ENCODE measurements at regions not wholly inside any gene's neighbourhood (a gene's known extent, or its start where the extent isn't known, plus 50 kb on each side); places are given as distances from the start of the nearest gene placed in this dataset.
"Not testable (repeated sequence)": the region's sequence is repeated elsewhere in the genome, so short reads cannot be mapped to it uniquely, and the experiment has no call there.

GRCh38 chr3:169029674-169030285, 633.7 kb downstream of the MECOM start:
- DNase-seq = no peak

- DNase-seq = no peak
These were observed 634.8 kb downstream of the MECOM start for GRCh38 chr3:169028716-169029115.

- DNase-seq = peak; percentile 93
These were observed 636.8 kb downstream of the MECOM start for GRCh38 chr3:169026543-169027182.

GRCh38 chr3:169022457-169022856, 641.1 kb downstream of the MECOM start:
- DNase-seq = no peak

DNA sequence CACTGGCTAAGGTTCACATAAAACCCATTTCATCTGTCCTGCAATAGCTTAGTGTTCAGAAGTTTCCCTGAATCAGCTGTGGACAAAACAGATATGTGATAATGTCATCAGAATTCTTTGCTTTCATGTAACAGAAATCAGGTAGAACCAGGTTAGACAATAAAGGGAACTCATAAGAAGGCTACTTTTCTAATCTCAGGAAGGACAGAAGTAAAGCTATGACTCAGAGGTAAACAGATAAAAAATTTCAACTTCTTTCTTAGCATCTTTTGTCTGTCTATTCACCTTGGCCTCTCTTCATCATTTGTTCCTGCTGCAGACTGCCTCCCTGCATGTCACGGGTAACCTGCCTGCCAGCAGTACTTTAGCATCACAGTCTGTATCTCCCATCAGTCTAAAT, 643.1 kb downstream of the MECOM start:
- DNase-seq = no peak

- DNase-seq = no peak
These were observed 654.1 kb downstream of the MECOM start for GRCh38 chr3:169009453-169009852.

DNA sequence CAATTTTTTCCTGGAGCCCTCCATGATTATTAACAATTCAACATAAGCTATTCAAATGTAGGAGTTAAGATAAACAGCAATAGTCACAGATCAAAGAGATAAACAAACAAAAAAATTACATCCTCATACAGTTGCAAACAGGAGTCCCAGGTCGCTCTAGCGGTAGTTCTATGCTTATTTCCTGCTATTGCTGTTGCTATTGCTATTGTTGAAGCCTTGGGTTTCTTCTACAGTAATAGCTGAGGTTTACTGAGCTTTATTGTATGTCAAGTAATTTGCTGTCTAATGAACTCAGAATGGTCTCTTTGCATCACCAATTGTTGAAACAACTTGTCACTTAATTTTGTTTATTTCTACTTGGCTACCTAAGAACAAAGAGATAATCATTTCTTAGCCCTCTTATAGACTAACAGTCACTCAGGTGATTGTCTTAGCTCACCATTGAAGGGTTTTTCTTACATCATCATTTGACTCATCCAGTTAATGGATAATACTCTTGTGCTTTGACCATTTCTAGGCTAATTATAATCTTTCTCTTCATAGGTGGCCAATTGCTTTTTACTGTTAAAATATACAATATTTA, 654.6 kb downstream of the MECOM start:
- no peak for DNase-seq

DNA sequence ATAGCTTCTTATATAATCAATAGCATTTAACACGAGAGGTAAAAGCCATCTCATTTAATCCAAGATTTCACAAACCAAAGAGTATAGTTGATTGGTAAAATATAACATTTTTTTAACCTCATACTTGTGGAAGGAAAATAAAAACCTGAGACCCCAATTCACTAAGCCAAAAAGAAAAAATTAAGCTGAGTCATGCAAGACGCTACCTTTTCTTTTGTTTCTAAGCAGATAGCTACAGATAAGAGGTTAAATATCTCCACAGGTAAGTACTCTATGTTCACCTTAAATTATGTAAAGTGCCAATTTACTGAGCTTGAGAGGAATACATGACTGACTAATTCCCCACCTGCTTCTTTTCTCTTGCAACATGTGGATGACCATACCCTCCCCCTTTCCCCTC, 656.4 kb downstream of the MECOM start:
- no peak for DNase-seq

DNA sequence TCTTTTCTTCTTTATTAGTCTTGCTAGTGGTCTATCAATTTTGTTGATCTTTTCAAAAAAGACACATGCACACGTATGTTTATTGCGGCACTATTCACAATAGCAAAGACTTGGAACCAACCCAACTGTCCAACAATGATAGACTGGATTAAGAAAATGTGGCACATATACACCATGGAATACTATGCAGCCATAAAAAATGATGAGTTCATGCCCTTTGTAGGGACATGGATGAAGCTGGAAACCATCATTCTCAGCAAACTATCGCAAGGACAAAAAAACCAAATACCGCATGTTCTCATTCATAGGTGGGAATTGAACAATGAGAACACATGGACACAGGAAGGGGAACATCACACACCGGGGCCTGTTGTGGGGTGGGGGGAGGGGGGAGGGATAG, 657.1 kb downstream of the MECOM start:
- not testable (repeated sequence) for DNase-seq

DNA sequence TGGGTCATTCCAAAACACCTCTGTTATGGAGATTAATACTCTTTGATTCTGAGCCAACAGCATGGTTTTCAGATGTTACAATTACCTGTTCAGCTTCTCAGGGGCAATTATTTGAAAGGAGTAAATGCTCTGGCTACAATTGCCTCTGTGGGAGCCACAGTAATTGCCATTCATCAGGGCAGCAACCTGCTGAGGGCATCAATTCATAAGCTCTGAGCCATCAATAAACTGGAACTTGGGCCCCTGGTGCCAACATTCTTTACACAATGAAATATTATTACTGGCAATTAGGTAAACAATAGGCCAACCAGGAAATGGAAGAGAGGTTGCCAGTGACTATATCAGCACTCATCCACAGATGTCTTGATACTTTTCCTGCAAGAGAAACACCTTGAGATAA, 660.8 kb downstream of the MECOM start:
- no peak for DNase-seq

DNA sequence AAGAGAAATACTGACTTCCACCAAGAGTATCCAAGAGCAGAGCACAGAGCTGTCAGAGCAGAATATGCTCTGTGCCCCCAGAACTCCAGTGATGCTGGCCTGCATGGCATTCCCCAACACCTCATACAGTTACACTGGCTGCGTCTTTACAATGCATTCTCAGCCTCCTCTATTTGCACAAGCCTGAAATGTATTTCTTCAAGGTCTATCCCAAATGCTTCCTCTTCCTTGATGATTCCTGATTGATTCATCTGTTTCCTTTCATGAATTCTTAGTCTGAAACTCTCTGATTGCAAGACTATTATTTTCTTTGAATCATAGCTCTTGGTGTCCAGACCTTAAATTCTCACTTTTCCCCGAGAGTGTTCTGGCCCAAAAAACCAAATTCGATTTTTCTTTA, 664.7 kb downstream of the MECOM start:
- no peak for DNase-seq

GRCh38 chr3:168997488-168997887, 666.0 kb downstream of the MECOM start:
- no peak for DNase-seq

GRCh38 chr3:168996622-168997021, 666.9 kb downstream of the MECOM start:
- DNase-seq = no peak

DNA sequence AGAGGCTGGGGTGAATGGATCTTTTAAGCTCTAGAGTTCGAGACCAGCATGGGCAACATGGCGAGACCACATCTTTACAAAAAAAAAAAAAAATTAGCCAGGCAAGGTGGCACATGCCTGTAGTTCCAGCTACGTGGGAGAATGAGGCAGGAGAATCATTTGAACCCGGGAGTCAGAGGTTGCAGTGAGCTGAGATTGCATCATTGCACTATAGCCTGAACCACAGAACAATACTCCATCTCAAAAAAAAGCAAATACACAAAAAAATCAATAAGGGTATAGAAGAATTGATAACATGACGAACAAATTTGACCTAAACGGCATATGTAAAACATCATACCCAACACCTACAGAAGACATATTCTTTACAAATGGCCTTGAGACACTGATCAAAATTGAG, 668.4 kb downstream of the MECOM start:
- no peak for DNase-seq

- DNase-seq = no peak
These were observed 671.7 kb downstream of the MECOM start for GRCh38 chr3:168991803-168992202.

GRCh38 chr3:168990621-168991020, 672.9 kb downstream of the MECOM start:
- DNase-seq = no peak

DNA sequence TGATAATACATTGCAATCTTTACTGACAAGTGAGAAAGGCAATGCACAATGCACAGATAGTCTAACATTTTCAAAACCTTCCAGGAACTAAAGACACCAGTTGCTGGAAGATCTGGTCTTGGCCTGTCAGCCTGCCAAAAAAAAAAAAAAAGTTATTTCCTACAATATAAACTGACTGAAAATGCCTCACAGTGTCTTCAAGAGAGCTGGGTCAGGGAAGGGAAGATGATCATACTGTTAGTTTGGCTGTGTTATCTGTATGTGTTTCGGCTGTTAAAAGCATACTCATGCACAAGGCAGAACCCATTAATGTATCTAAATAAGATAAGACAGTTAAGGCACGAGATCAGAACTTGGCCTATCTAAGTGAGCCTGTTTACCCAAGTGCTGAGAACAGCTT, 673.4 kb downstream of the MECOM start:
- no peak for DNase-seq

GRCh38 chr3:168989396-168989795, 674.1 kb downstream of the MECOM start:
- no peak for DNase-seq

DNA sequence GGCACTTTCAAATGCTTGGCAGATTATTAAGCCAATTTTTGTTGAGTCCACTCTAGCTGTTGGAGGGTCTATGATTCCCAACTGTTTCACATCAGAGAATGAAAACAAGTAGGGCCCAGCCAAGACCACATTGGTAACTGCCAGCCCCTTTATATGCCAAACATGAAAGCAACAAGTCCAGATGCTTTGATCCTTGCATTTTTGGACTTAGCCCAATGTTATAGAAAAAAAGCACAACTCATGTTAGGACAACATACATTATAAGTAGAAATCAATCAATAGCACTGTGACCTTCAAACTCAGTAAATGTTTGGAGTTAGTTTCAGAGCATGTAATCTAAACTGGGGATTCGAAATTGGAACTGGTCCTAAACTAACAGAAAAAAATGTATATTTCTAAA, 674.7 kb downstream of the MECOM start:
- no peak for DNase-seq

- DNase-seq = no peak
These were observed 678.6 kb downstream of the MECOM start for GRCh38 chr3:168984872-168985271.

GRCh38 chr3:168983046-168983445, 680.5 kb downstream of the MECOM start:
- no peak for DNase-seq

DNA sequence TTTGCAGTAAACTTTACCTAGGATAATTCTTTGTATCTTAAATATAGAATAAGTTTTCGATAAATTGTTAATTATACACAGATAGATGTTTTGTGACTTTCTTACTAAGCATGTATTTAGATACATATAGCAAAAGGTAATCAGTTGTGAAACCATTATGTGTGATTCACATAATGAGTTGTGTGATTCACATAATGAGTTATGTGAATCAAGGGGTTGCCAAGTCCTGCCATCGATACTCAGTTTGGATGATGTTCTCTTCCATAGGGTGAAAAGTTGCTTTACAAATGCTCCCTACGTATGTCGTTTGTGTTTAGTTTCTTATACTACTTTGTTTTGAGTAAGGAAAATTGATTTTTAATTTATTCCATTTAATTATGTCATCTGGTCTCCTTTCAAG, 682.1 kb downstream of the MECOM start:
- DNase-seq = no peak

DNA sequence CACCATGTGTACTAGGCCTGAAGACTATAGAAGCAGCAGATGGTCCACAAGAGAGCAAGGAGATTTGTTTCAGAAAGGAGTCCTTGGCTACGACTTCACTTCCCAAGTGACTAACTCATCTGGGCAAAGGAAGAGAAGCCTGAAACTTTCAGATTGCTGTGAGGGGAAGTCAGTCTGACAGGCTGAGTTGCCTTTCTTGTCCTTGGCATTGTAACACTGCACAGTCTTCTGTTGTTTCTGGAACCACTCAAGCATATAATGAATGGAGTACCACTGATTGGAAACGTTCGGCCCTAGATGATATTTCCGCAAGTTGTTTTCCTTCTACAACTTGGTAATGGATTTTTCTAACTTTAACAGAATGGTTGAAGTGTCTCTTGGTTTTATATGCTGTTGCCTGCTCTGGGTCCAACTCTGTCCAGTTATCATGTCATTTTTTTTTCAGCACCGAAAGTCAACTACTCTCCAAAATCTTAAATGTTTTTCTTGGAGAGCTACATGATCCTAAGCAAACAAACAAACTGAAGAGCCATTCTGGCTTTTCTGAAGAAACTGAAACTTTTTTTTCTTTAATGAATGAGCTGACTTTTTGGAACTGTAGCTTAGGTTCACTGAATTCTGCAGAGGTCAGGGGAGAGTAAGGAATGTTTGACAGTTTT, 685.7 kb downstream of the MECOM start:
- DNase-seq = no peak

GRCh38 chr3:168976969-168977368, 686.5 kb downstream of the MECOM start:
- no peak for DNase-seq
